SK-N-SH treated with all-trans-retinoic acid at 6 μM for 48 hours (cell line): ENCODE measurements at regions not wholly inside any gene's neighbourhood (a gene's known extent, or its start where the extent isn't known, plus 50 kb on each side); places are given as distances from the start of the nearest gene placed in this dataset.

Source experiments
- ATAC-seq: fragments of 200-7000 bp; cut with Tn5 transposase; 3 replicates; pipeline ENCODE4 v1.9.1; 2020; ENCODE audit warnings: mild to moderate bottlenecking, moderate library complexity
- ARNTL ChIP-seq: fragments of 450-650 bp; formaldehyde crosslinking; IDR thresholded peaks from 2 replicates; pipeline ENCODE4 v1.5.0; 2020; ENCODE audit warnings: low read depth, mild to moderate bottlenecking, moderate library complexity, borderline replicate concordance
- BACH2 ChIP-seq: fragments of 250-450 bp; sonication (Bioruptor Pico); IDR thresholded peaks from 2 replicates; pipeline ENCODE4 v1.9.0; 2021; ENCODE audit warnings: mild to moderate bottlenecking, borderline replicate concordance
- CREB5 ChIP-seq: fragments of 250-450 bp; sonication (Bioruptor Pico); IDR thresholded peaks from 2 replicates; pipeline ENCODE4 v1.5.1; 2020; ENCODE audit warnings: low read depth, mild to moderate bottlenecking, moderate library complexity
- CSDC2 ChIP-seq: fragments of 250-450 bp; sonication (Bioruptor Pico); IDR thresholded peaks from 2 replicates; pipeline ENCODE4 v1.5.0; 2020; ENCODE audit warnings: mild to moderate bottlenecking, moderate library complexity
- CSRNP3 ChIP-seq: fragments of 250-450 bp; sonication (Bioruptor Pico); IDR thresholded peaks from 2 replicates; pipeline ENCODE4 v1.5.1; 2021; ENCODE audit warnings: mild to moderate bottlenecking, moderate library complexity
- ESRRG ChIP-seq: fragments of 250-450 bp; sonication (Bioruptor Pico); IDR thresholded peaks from 2 replicates; pipeline ENCODE4 v1.6.1; 2021; ENCODE audit warnings: mild to moderate bottlenecking
- GLIS3 ChIP-seq: fragments of 250-450 bp; sonication (Bioruptor Pico); IDR thresholded peaks from 2 replicates; pipeline ENCODE4 v1.5.0; 2020; ENCODE audit warnings: mild to moderate bottlenecking, moderate library complexity
- ISL1 ChIP-seq: fragments of 250-450 bp; sonication (Bioruptor Pico); IDR thresholded peaks from 2 replicates; pipeline ENCODE4 v2.1.2; 2022; ENCODE audit warnings: mild to moderate bottlenecking, moderate library complexity
- OSR1 ChIP-seq: fragments of 250-450 bp; sonication (Bioruptor Pico); IDR thresholded peaks from 2 replicates; pipeline ENCODE4 v1.8.0; 2022; ENCODE audit warnings: moderate library complexity, mild to moderate bottlenecking, inconsistent platforms
- POU6F1 ChIP-seq: fragments of 250-450 bp; sonication (Bioruptor Pico); IDR thresholded peaks from 2 replicates; pipeline ENCODE4 v1.8.0; 2021; ENCODE audit warnings: low read depth, mild to moderate bottlenecking, moderate library complexity, borderline replicate concordance
- SNAI2 ChIP-seq: fragments of 250-450 bp; sonication (Bioruptor Pico); IDR thresholded peaks from 2 replicates; pipeline ENCODE4 v1.5.0; 2020; ENCODE audit warnings: mild to moderate bottlenecking, moderate library complexity
- TOX ChIP-seq: fragments of 250-450 bp; sonication (Bioruptor Pico); IDR thresholded peaks from 2 replicates; pipeline ENCODE4 v1.8.0; 2021; ENCODE audit warnings: mild to moderate bottlenecking, moderate library complexity, borderline replicate concordance
- TSHZ2 ChIP-seq: fragments of 250-450 bp; sonication (Bioruptor Pico); IDR thresholded peaks from 2 replicates; pipeline ENCODE4 v1.5.0; 2020; ENCODE audit warnings: mild to moderate bottlenecking, moderate library complexity
- ZFP3 ChIP-seq: fragments of 250-450 bp; sonication (Bioruptor Pico); IDR thresholded peaks from 2 replicates; pipeline ENCODE4 v1.5.0; 2020; ENCODE audit warnings: mild to moderate bottlenecking, moderate library complexity
- ZFP30 ChIP-seq: fragments of 450-650 bp; formaldehyde crosslinking; IDR thresholded peaks from 2 replicates; pipeline ENCODE4 v1.5.0; 2022; ENCODE audit warnings: mild to moderate bottlenecking, moderate library complexity
- ZNF565 ChIP-seq: fragments of 450-650 bp; formaldehyde crosslinking; conservative IDR thresholded peaks from 2 replicates; pipeline ENCODE4 v1.5.0; 2020; ENCODE audit warnings: low read depth, mild to moderate bottlenecking, moderate library complexity
- ZNF70 ChIP-seq: fragments of 450-650 bp; formaldehyde crosslinking; IDR thresholded peaks from 2 replicates; pipeline ENCODE4 v1.5.0; 2020; ENCODE audit warnings: mild to moderate bottlenecking, moderate library complexity
- ZNF8 ChIP-seq: fragments of 450-650 bp; formaldehyde crosslinking; IDR thresholded peaks from 2 replicates; pipeline ENCODE4 v1.5.0; 2020; ENCODE audit warnings: mild to moderate bottlenecking, moderate library complexity

GRCh38 chr11:96643173-96643572 lies 253.4 kb downstream of the JRKL start:
- TF ChIP-seq ZNF8 (CRISPR knock-in tag), result no peak
- no peak for TF ChIP-seq POU6F1
- no peak for TF ChIP-seq ZNF565 (CRISPR knock-in tag)
- no peak for TF ChIP-seq CSRNP3 (CRISPR knock-in tag)
- TF ChIP-seq ESRRG, result no peak
- TF ChIP-seq OSR1 (CRISPR knock-in tag), result no peak
- TF ChIP-seq GLIS3 (CRISPR knock-in tag), result no peak
- no peak for TF ChIP-seq ZFP30 (CRISPR knock-in tag)
- no peak for TF ChIP-seq TOX (CRISPR knock-in tag)
- no peak for ATAC-seq

- no peak for ATAC-seq
- no peak for TF ChIP-seq ARNTL (CRISPR knock-in tag)
- TF ChIP-seq ZNF565 (CRISPR knock-in tag), result no peak
- TF ChIP-seq ZNF70 (CRISPR knock-in tag), result no peak
- TF ChIP-seq OSR1 (CRISPR knock-in tag), result no peak
- no peak for TF ChIP-seq CSDC2 (CRISPR knock-in tag)
- TF ChIP-seq CSRNP3 (CRISPR knock-in tag), result no peak
- TF ChIP-seq BACH2 (CRISPR knock-in tag), result no peak
- TF ChIP-seq SNAI2, result no peak
- TF ChIP-seq CREB5 (CRISPR knock-in tag), result no peak
- no peak for TF ChIP-seq ISL1
These were observed 257.8 kb downstream of the JRKL start for GRCh38 chr11:96647621-96648020.

GRCh38 chr11:96648991-96649390 lies 259.2 kb downstream of the JRKL start:
- TF ChIP-seq ARNTL (CRISPR knock-in tag) (no peak), TSHZ2 (CRISPR knock-in tag) (no peak), BACH2 (CRISPR knock-in tag) (no peak), ZFP3 (CRISPR knock-in tag) (no peak), CREB5 (CRISPR knock-in tag) (no peak)
- no peak for ATAC-seq

GRCh38 chr11:96652516-96652915 lies 262.7 kb downstream of the JRKL start:
- ATAC-seq, result no peak
- TF ChIP-seq CSRNP3 (CRISPR knock-in tag), result no peak
